A673 (cell line): ENCODE measurements at regions not wholly inside any gene's neighbourhood (a gene's known extent, or its start where the extent isn't known, plus 50 kb on each side); places are given as distances from the start of the nearest gene placed in this dataset.

ENCODE experiments used
- BruUV-seq: library from RNA; stranded (reverse); fragments of 400-500 nt; replicated peaks from 2 replicates; lab custom pipeline; 2021; lab: Mats Ljungman, UMichigan
- CTCF ChIA-PET: fragments of 300-600 bp; sonication (Branson Sonifier 250); formaldehyde crosslinking; loops from one replicate; lab custom pipeline; 2022; ENCODE audit warnings: antibody characterized with exemption; lab: Charles Lee
- POLR2A ChIA-PET: fragments of 300-600 bp; sonication (Branson Sonifier 250); formaldehyde crosslinking; loops from one replicate; lab custom pipeline; 2022; ENCODE audit warnings: antibody characterized with exemption; ENCODE audit not compliant: low non-redundant PET; lab: Charles Lee
- DNase-seq: peaks from one replicate; pipeline ENCODE4 v3.0.0-alpha.2; 2015; ENCODE audit warnings: low spot score
- H3K27ac ChIP-seq: fragments of 200-600 bp; sonication (generic); 2 replicates; pipeline ENCODE4 v1.5.1; 2016; ENCODE audit warnings: mixed run types, low read depth, mild to moderate bottlenecking, mixed read lengths, antibody characterized with exemption, low read length; ENCODE audit not compliant: poor library complexity, severe bottlenecking
- H3K27me3 ChIP-seq: fragments of 200-600 bp; sonication (generic); replicated peaks from 2 replicates; pipeline ENCODE4 v1.6.1; 2017; ENCODE audit warnings: mixed run types, low read depth, mild to moderate bottlenecking, mixed read lengths, antibody characterized with exemption, low read length; ENCODE audit not compliant: insufficient read depth, poor library complexity
- H3K36me3 ChIP-seq: fragments of 200-600 bp; sonication (generic); 2 replicates; pipeline ENCODE4 v1.6.1; 2016; ENCODE audit warnings: mixed run types, mild to moderate bottlenecking, mixed read lengths, antibody characterized with exemption, low read length; ENCODE audit not compliant: insufficient read depth, poor library complexity, severe bottlenecking
- H3K4me1 ChIP-seq: fragments of 200-600 bp; sonication (generic); 2 replicates; pipeline ENCODE4 v1.6.1; 2017; ENCODE audit warnings: mixed run types, mild to moderate bottlenecking, mixed read lengths, antibody characterized with exemption, low read length; ENCODE audit not compliant: insufficient read depth, poor library complexity, severe bottlenecking
- H3K4me3 ChIP-seq: fragments of 200-600 bp; sonication (generic); 2 replicates; pipeline ENCODE4 v1.5.1; 2016; ENCODE audit warnings: low read depth, mixed run types, mild to moderate bottlenecking, mixed read lengths, low read length; ENCODE audit not compliant: poor library complexity, severe bottlenecking
- H3K9me3 ChIP-seq: fragments of 200-600 bp; sonication (generic); 2 replicates; pipeline ENCODE4 v1.6.1; 2016; ENCODE audit warnings: mixed run types, low read depth, mild to moderate bottlenecking, mixed read lengths, antibody characterized with exemption, low read length; ENCODE audit not compliant: poor library complexity, severe bottlenecking
- EZH2 ChIP-seq: fragments of 200-600 bp; sonication (generic); IDR thresholded peaks from 2 replicates; pipeline ENCODE4 v1.6.1; 2017; ENCODE audit warnings: borderline replicate concordance, low read depth, mild to moderate bottlenecking, mixed read lengths, antibody characterized with exemption, low read length; ENCODE audit not compliant: poor library complexity, severe bottlenecking
- intact Hi-C: fragments of 100-400 bp; cut with micrococcal nuclease; formaldehyde crosslinking; loops from one replicate; pipeline ENCODE4 v1.10.0; 2022; ENCODE audit not compliant: unreplicated experiment
- TF ChIP-seq, protein P1 (sequence below): fragments of 300-800, 200-600 bp; sonication (generic); conservative IDR thresholded peaks from 2 replicates; pipeline ENCODE4 v1.5.1; 2017; ENCODE audit warnings: low read depth, mild to moderate bottlenecking, antibody characterized with exemption, low read length, moderate library complexity, mixed read lengths

DNA sequence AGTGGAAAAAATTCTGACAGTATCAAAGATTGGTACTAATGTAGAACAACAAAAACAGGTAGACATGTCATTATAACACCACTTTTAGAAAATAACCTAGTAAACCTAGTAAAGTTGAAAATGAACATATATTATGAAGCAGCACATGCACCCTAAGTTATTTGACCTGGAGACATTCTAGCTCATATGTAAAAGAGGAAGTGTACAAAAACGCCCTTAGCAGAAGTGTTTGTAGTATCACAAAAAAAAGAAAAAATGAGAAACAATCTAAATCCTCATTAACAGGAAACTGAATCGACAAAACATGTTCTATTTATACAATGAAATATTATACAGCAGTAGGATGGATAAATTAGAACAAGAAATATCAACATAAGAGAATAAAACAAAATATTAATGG lies 318.9 kb upstream of the PPP1R2C start:
- TF ChIP-seq, protein P1, sequence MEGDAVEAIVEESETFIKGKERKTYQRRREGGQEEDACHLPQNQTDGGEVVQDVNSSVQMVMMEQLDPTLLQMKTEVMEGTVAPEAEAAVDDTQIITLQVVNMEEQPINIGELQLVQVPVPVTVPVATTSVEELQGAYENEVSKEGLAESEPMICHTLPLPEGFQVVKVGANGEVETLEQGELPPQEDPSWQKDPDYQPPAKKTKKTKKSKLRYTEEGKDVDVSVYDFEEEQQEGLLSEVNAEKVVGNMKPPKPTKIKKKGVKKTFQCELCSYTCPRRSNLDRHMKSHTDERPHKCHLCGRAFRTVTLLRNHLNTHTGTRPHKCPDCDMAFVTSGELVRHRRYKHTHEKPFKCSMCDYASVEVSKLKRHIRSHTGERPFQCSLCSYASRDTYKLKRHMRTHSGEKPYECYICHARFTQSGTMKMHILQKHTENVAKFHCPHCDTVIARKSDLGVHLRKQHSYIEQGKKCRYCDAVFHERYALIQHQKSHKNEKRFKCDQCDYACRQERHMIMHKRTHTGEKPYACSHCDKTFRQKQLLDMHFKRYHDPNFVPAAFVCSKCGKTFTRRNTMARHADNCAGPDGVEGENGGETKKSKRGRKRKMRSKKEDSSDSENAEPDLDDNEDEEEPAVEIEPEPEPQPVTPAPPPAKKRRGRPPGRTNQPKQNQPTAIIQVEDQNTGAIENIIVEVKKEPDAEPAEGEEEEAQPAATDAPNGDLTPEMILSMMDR: no peak
- TF ChIP-seq EZH2: no peak
- Histone ChIP-seq H3K27ac (no peak overlapping the region), H3K4me1 (no peaks in the 10 kb centered on the region), H3K4me3 (no peak overlapping the region), H3K9me3 (no peaks in the 10 kb centered on the region), H3K36me3 (no peaks in the 10 kb centered on the region), H3K27me3 (no peaks in the 10 kb centered on the region)
- ChIA-PET CTCF (no interaction called here), POLR2A (no interaction called here)
- no peak for DNase-seq
- no TSS peak for BruUV-seq
- intact Hi-C loops: no loop called here

GRCh38 chrX:43106009-43106408 lies 328.0 kb upstream of the PPP1R2C start:
- BruUV-seq: no TSS peak
- POLR2A ChIA-PET: no interaction called here
- no peak overlapping the region for H3K27ac ChIP-seq

GRCh38 chrX:43108828-43109227 lies 330.9 kb upstream of the PPP1R2C start:
- Histone ChIP-seq H3K36me3 (no peaks in the 10 kb centered on the region), H3K27ac (no peak overlapping the region), H3K9me3 (no peaks in the 10 kb centered on the region), H3K27me3 (no peaks in the 10 kb centered on the region), H3K4me3 (no peak overlapping the region), H3K4me1 (peaks cover 3% of the 10 kb centered on the region)
- TF ChIP-seq, protein P1: no peak
- TF ChIP-seq EZH2: no peak
- no TSS peak for BruUV-seq
- POLR2A ChIA-PET: no interaction called here
- no peak for DNase-seq
- intact Hi-C loops: no loop called here
- CTCF ChIA-PET: no interaction called here

More at GRCh38 chrX:43106009-43106408, 328.0 kb upstream of the PPP1R2C start:
- Histone ChIP-seq H3K36me3 (no peaks in the 10 kb centered on the region), H3K4me1 (peaks cover 3% of the 10 kb centered on the region), H3K9me3 (no peaks in the 10 kb centered on the region), H3K27me3 (no peaks in the 10 kb centered on the region), H3K4me3 (no peak overlapping the region)
- CTCF ChIA-PET: no interaction called here
- TF ChIP-seq, protein P1: no peak
- TF ChIP-seq EZH2: no peak
- intact Hi-C loops: no loop called here
- no peak for DNase-seq
